GM12864 (cell line): ENCODE measurements at regions not wholly inside any gene's neighbourhood (a gene's known extent, or its start where the extent isn't known, plus 50 kb on each side); places are given as distances from the start of the nearest gene placed in this dataset.
"Not testable (repeated sequence)": the region's sequence is repeated elsewhere in the genome, so short reads cannot be mapped to it uniquely, and the experiment has no call there.

ENCODE experiments used
- DNase-seq: peaks from one replicate; pipeline ENCODE4 v3.0.0-alpha.2; 2011; ENCODE audit warnings: low read depth
- H3K4me3 ChIP-seq: 2 replicates; pipeline ENCODE4 v1.5.1; 2011; ENCODE audit warnings: mild to moderate bottlenecking, low read depth, low read length, control low read depth
- CTCF ChIP-seq: IDR thresholded peaks from 2 replicates; pipeline ENCODE4 v1.5.1; 2011; ENCODE audit warnings: low read depth, mild to moderate bottlenecking, moderate library complexity, low read length, control low read depth, inconsistent platforms; ENCODE audit errors: missing control alignments

- no peak overlapping the region for H3K4me3 ChIP-seq
- no peak for TF ChIP-seq CTCF
- DNase-seq, result no peak
Measured at GRCh38 chr17:71580220-71580619, 540.6 kb upstream of the SOX9 start.

GRCh38 chr17:71585540-71585939, 535.3 kb upstream of the SOX9 start:
- DNase-seq, result no peak
- no peak for TF ChIP-seq CTCF
- H3K4me3 ChIP-seq, result no peak overlapping the region

- no peak for TF ChIP-seq CTCF
- no peak for DNase-seq
- H3K4me3 ChIP-seq, result no peak overlapping the region
Measured at GRCh38 chr17:71592431-71592830, 528.4 kb upstream of the SOX9 start.

- DNase-seq, result no peak
- no peak for TF ChIP-seq CTCF
- H3K4me3 ChIP-seq, result no peak overlapping the region
Measured at GRCh38 chr17:71593078-71593477, 527.7 kb upstream of the SOX9 start.

- not testable (repeated sequence) for DNase-seq, H3K4me3 ChIP-seq
Measured at GRCh38 chr17:71599583-71599982, 521.2 kb upstream of the SOX9 start.

- DNase-seq, result no peak
- no peak for TF ChIP-seq CTCF
- no peak overlapping the region for H3K4me3 ChIP-seq
Measured at GRCh38 chr17:71600137-71600789, 520.6 kb upstream of the SOX9 start.

- H3K4me3 ChIP-seq, result no peak overlapping the region
- no peak for TF ChIP-seq CTCF
- no peak for DNase-seq
Measured at GRCh38 chr17:71601894-71602504, 518.8 kb upstream of the SOX9 start.
